B cell (primary cell): ENCODE measurements at regions not wholly inside any gene's neighbourhood (a gene's known extent, or its start where the extent isn't known, plus 50 kb on each side); places are given as distances from the start of the nearest gene placed in this dataset.

Experiments used
- ATAC-seq: fragments of 200-7000 bp; cut with Tn5 transposase; one replicate; pipeline ENCODE4 v1.10.0; 2021; ENCODE audit warnings: low read depth, mild to moderate bottlenecking, moderate number of reproducible peaks, moderate library complexity
- CTCF ChIA-PET: fragments of 350-600 bp; sonication (Branson Sonifier 250); formaldehyde crosslinking; loops from one replicate; lab custom pipeline; 2021; ENCODE audit warnings: antibody characterized with exemption, inconsistent platforms; lab: Charles Lee
- POLR2A ChIA-PET: fragments of 350-600 bp; sonication (Branson Sonifier 250); formaldehyde crosslinking; loops from one replicate; lab custom pipeline; 2021; ENCODE audit warnings: antibody characterized with exemption; lab: Charles Lee
- DNase-seq: peaks from one replicate; pipeline ENCODE4 v3.0.0; 2013
- H2AFZ ChIP-seq: 2 replicates; pipeline ENCODE4 v1.6.1; 2012; ENCODE audit warnings: mild to moderate bottlenecking, low read depth, low read length; ENCODE audit not compliant: insufficient read depth, poor library complexity, severe bottlenecking
- H3K27ac ChIP-seq, 2 donors: 1 replicate in 1 of 2; 2 replicates in 1 of 2; pipeline ENCODE4 v1.5.1; 2012 to 2013; ENCODE audit warnings: low read length in 2 of 2, mild to moderate bottlenecking in 2 of 2, moderate library complexity in 1 of 2
- H3K27me3 ChIP-seq, 4 experiments: fragments of 200-600 bp in 1 of 4; sonication (generic) in 1 of 4; replicated peaks in 1 of 4; 1 replicate in 2 of 4; 2 replicates in 2 of 4; pipeline versions ENCODE4 v1.6.1 to v1.7.0; 2013 to 2016; ENCODE audit warnings: low read length in 3 of 4, mild to moderate bottlenecking in 2 of 4, mixed read lengths in 1 of 4, moderate library complexity in 1 of 4; ENCODE audit not compliant: insufficient read depth in 4 of 4, control insufficient read depth in 3 of 4; ENCODE audit errors: control extremely low read depth in 1 of 4
- H3K36me3 ChIP-seq, 2 experiments: replicated peaks in 1 of 2; 1 replicate in 1 of 2; 2 replicates in 1 of 2; pipeline versions ENCODE4 v1.6.1 to v1.7.1; 2013; ENCODE audit warnings: low read length in 1 of 2; ENCODE audit not compliant: insufficient read depth in 2 of 2, control insufficient read depth in 1 of 2; ENCODE audit errors: control extremely low read depth in 1 of 2, extremely low read depth in 1 of 2
- H3K4me1 ChIP-seq, 2 donors: fragments of 200-600 bp in 1 of 2; sonication (generic) in 1 of 2; 1 replicate in 1 of 2; 2 replicates in 1 of 2; pipeline versions ENCODE4 v1.5.1 to v1.6.1; 2013 to 2017; ENCODE audit warnings: low read length in 2 of 2; ENCODE audit not compliant: control insufficient read depth in 2 of 2, insufficient read depth in 2 of 2
- H3K4me2 ChIP-seq: replicated peaks from 2 replicates; pipeline ENCODE3; 2012; ENCODE audit warnings: mild to moderate bottlenecking, low read depth, low read length; ENCODE audit not compliant: poor library complexity, severe bottlenecking
- H3K4me3 ChIP-seq, 5 experiments: fragments of 200-600 bp in 1 of 5; sonication (generic) in 1 of 5; 1 replicate in 3 of 5; 2 replicates in 2 of 5; pipeline versions ENCODE4 v1.5.1 to v1.7.0; 2011 to 2016; ENCODE audit warnings: low read length in 4 of 5, mild to moderate bottlenecking in 4 of 5, low read depth in 2 of 5, control low read depth in 1 of 5, moderate library complexity in 1 of 5; ENCODE audit not compliant: insufficient read depth in 1 of 5; ENCODE audit errors: control extremely low read depth in 1 of 5, extremely low read depth in 1 of 5
- H3K79me2 ChIP-seq: fragments of 200-600 bp; sonication (generic); one replicate; pipeline ENCODE4 v1.6.0; 2016; ENCODE audit warnings: low read length; ENCODE audit not compliant: control insufficient read depth, insufficient read depth
- H3K9ac ChIP-seq: fragments of 200-600 bp; sonication (generic); 2 replicates; pipeline ENCODE4 v1.6.1; 2017; ENCODE audit warnings: mild to moderate bottlenecking, low read length, moderate library complexity
- H3K9me3 ChIP-seq, 3 donors: one replicate each; pipeline versions ENCODE4 v1.6.1 to v1.7.1; 2013; ENCODE audit warnings: low read length in 2 of 3; ENCODE audit not compliant: control insufficient read depth in 2 of 3, insufficient read depth in 1 of 3; ENCODE audit errors: control extremely low read depth in 1 of 3
- H4K20me1 ChIP-seq: 2 replicates; pipeline ENCODE4 v1.6.0; 2012; ENCODE audit warnings: mild to moderate bottlenecking, low read length; ENCODE audit not compliant: insufficient read depth, control insufficient read depth, poor library complexity, severe bottlenecking
- H3K27ac Mint-ChIP-seq: one replicate; pipeline ENCODE4 v1.8.0; 2021; ENCODE audit warnings: mixed read lengths
- H3K27me3 Mint-ChIP-seq: one replicate; pipeline ENCODE4 v1.8.0; 2021; ENCODE audit warnings: mixed read lengths
- H3K4me1 Mint-ChIP-seq: one replicate; pipeline ENCODE4 v1.8.0; 2021; ENCODE audit warnings: mixed read lengths
- H3K4me3 Mint-ChIP-seq: one replicate; pipeline ENCODE4 v1.8.0; 2021; ENCODE audit warnings: mixed read lengths
- H3K9me3 Mint-ChIP-seq: one replicate; pipeline ENCODE4 v1.8.0; 2022; ENCODE audit warnings: mixed read lengths; ENCODE audit not compliant: insufficient read depth
- CTCF ChIP-seq: fragments of 200-600 bp; IDR thresholded peaks from one replicate; pipeline ENCODE4 v1.8.0; 2022; ENCODE audit warnings: antibody characterized with exemption, mild to moderate bottlenecking
- EZH2 ChIP-seq: IDR thresholded peaks from 2 replicates; pipeline ENCODE4 v1.6.1; 2012; ENCODE audit warnings: borderline replicate concordance, low read depth, mild to moderate bottlenecking, moderate library complexity, low read length; ENCODE audit not compliant: insufficient read depth, poor library complexity, severe bottlenecking
- WGBS: methylation state at CpG from one replicate; pipeline ENCODE4 v1.1.5; 2013; ENCODE audit warnings: missing lambda C conversion rate; ENCODE audit not compliant: insufficient coverage; 5-methylcytosine and 5-hydroxymethylcytosine counted together
- intact Hi-C: fragments of 100-400 bp; cut with micrococcal nuclease; formaldehyde crosslinking; loops from one replicate; pipeline ENCODE4 v1.10.0; 2022

DNA sequence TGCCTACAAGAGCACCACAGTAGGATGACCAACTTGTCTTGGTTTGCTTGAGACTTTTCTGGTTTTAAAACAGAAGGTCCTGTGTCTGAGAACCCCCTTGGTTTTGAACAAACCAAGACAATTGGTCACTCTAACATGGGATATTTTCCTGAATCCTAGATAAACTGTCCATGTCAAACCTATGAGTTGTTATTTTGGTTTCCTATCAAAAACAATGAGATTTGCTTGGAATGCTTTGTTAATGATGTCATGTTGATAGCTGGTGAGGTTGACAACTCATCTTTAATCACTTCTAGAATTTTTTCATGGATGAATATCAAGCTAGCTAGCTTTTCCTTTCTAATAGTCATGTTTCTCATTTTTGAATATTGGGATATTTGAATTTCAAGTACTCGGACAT lies 518.3 kb upstream of the ARX start:
- Histone ChIP-seq H3K4me2 (no peak overlapping the region), H2AFZ (no peak overlapping the region), H4K20me1 (no peaks in the 10 kb centered on the region), H3K9me3 (no peaks in the 10 kb centered on the region), H3K79me2 (no peaks in the 10 kb centered on the region), H3K4me1 (no peaks in the 10 kb centered on the region), H3K27me3 (no peaks in the 10 kb centered on the region), H3K36me3 (no peaks in the 10 kb centered on the region), H3K27ac (no peak overlapping the region), H3K4me3 (no peak overlapping the region), H3K9ac (no peak overlapping the region)
- no peak overlapping the region for H3K27ac Mint-ChIP-seq
- H3K27me3 Mint-ChIP-seq = no peaks in the 10 kb centered on the region
- no peak overlapping the region for H3K4me3 Mint-ChIP-seq
- POLR2A ChIA-PET = no interaction called here
- DNase-seq (no peak), ATAC-seq (no peak)
- WGBS = no CpG with 5 or more reads among the region's 1 CpG
- CTCF ChIA-PET = no interaction called here
- no peaks in the 10 kb centered on the region for H3K4me1 Mint-ChIP-seq
- TF ChIP-seq EZH2 = no peak
- intact Hi-C loops = no loop called here
- H3K9me3 Mint-ChIP-seq = no peaks in the 10 kb centered on the region

GRCh38 chrX:25536307-25536970 lies 520.7 kb upstream of the ARX start:
- no peak for DNase-seq
- no peaks in the 10 kb centered on the region for H3K4me1 Mint-ChIP-seq
- ATAC-seq = no peak
- H2AFZ ChIP-seq = no peak overlapping the region
- H3K4me3 ChIP-seq = no peak overlapping the region
- H4K20me1 ChIP-seq = no peaks in the 10 kb centered on the region
- ChIA-PET POLR2A (no interaction called here), CTCF (no interaction called here)
- no peaks in the 10 kb centered on the region for H3K79me2 ChIP-seq
- no peaks in the 10 kb centered on the region for H3K4me1 ChIP-seq
- no peaks in the 10 kb centered on the region for H3K9me3 ChIP-seq
- no peak overlapping the region for H3K4me2 ChIP-seq
- H3K9ac ChIP-seq = no peak overlapping the region
- no peak overlapping the region for H3K27ac Mint-ChIP-seq
- H3K36me3 ChIP-seq = no peaks in the 10 kb centered on the region
- no peak overlapping the region for H3K4me3 Mint-ChIP-seq
- no peak for TF ChIP-seq CTCF
- no peak for TF ChIP-seq EZH2
- intact Hi-C loops = no loop called here
- WGBS = no CpG with 5 or more reads among the region's 2 CpGs
- H3K27ac ChIP-seq = no peak overlapping the region
- H3K27me3 Mint-ChIP-seq = no peaks in the 10 kb centered on the region
- peaks cover 4% of the 10 kb centered on the region for H3K9me3 Mint-ChIP-seq
- no peaks in the 10 kb centered on the region for H3K27me3 ChIP-seq
